ENCODE measurements at regions not wholly inside any gene's neighbourhood (a gene's known extent, or its start where the extent isn't known, plus 50 kb on each side); places are given as distances from the start of the nearest gene placed in this dataset.
A peak's percentile ranks its signal among the peaks of the same experiment; 100 is the strongest.

DNA sequence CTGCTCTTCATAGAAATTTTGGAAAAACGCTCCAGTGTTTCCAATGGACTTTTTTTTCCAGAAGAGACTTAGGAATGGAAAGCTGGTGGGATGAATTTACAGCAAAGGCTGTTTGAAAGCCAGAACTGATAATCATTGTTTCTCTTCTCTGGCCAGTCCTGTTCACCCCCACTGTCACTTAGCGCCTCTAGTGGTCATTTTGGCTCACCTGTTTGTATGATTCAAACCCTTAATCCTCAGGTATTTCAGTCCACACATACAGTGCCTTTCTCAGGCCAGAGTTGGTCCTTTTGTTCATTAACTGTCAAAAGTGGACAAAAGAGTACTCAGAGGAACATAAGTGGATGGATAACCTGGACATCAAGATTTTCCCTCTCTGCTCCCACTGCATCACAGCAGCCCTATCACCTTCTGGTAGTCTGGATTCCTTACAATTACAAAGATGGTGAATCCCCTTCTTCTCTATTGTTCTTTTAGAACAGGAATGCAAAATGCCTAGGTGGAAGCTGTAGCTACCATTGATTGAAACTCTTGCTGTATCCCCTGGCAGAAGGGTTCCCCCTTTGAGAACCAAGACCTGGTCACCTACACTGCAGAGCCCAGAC lies 177.6 kb upstream of the OLFM3 start:
- peak in 1 of 12 donors; percentile 10 for TF ChIP-seq CTCF (IDR thresholded peaks at IDR 0.05)
- no peak for TF ChIP-seq POLR2A (IDR thresholded peaks at IDR 0.05)
